A549 (cell line): ENCODE measurements at regions not wholly inside any gene's neighbourhood (a gene's known extent, or its start where the extent isn't known, plus 50 kb on each side); places are given as distances from the start of the nearest gene placed in this dataset.

ENCODE experiments used
- ATAC-seq, 2 experiments: fragments of 200-7000 bp in 1 of 2; fragments of >200 bp in 1 of 2; cut with Nextera tagmentation in 1 of 2; cut with Tn5 transposase in 1 of 2; 3 replicates each; pipeline versions ENCODE4 v1.8.0 to v1.9.1; 2018 to 2020; ENCODE audit warnings: mild to moderate bottlenecking in 1 of 2, moderate library complexity in 1 of 2
- CTCF ChIA-PET: fragments of 300-600 bp; sonication (Branson Sonifier 250); formaldehyde crosslinking; extraction: SDS; loops from one replicate; lab custom pipeline; 2021; ENCODE audit warnings: antibody characterized with exemption, inconsistent platforms; lab: Yijun Ruan, JAX
- POLR2A ChIA-PET: fragments of 350-600 bp; formaldehyde crosslinking; extraction: SDS; loops from one replicate; lab custom pipeline; 2021; ENCODE audit warnings: antibody characterized with exemption, inconsistent platforms; lab: Yijun Ruan, JAX
- DNase-seq, 2 experiments: peaks; one replicate each; pipeline versions ENCODE4 v3.0.0 to v3.0.0-alpha.2; 2011 to 2016; ENCODE audit warnings: low read depth in 1 of 2, low spot score in 1 of 2
- FAIRE-seq: peaks from 2 replicates; lab custom pipeline; 2011; peaks lifted over from hg19 to GRCh38; lab: Jason Lieb, UNC
- H3K27ac ChIP-seq, 2 experiments: fragments of >200 bp; sonication (Bioruptor Twin); formaldehyde crosslinking; 3 replicates each; pipeline ENCODE4 v1.5.1; 2016 to 2017
- H3K4me1 ChIP-seq: fragments of >200 bp; sonication (Bioruptor Twin); formaldehyde crosslinking; 3 replicates; pipeline ENCODE4 v1.6.1; 2016
- H3K4me2 ChIP-seq: fragments of >200 bp; sonication (Bioruptor Twin); formaldehyde crosslinking; 3 replicates; pipeline ENCODE4 v1.6.1; 2016
- H3K4me3 ChIP-seq: fragments of >200 bp; sonication (Bioruptor Twin); formaldehyde crosslinking; 3 replicates; pipeline ENCODE4 v1.5.1; 2016
- H3K9me3 ChIP-seq: fragments of >200 bp; sonication (Bioruptor Twin); formaldehyde crosslinking; 3 replicates; pipeline ENCODE4 v1.6.1; 2016
- CBX2 ChIP-seq: fragments of 200-600 bp; sonication (generic); IDR thresholded peaks from 2 replicates; pipeline ENCODE4 v1.6.1; 2016; ENCODE audit warnings: low read depth, mild to moderate bottlenecking, borderline replicate concordance
- CBX8 ChIP-seq: fragments of 200-600 bp; sonication (generic); IDR thresholded peaks from 2 replicates; pipeline ENCODE4 v1.6.1; 2016
- FOXS1 ChIP-seq: fragments of 250-450 bp; sonication (Bioruptor Pico); IDR thresholded peaks from 2 replicates; pipeline ENCODE4 v1.5.0; 2020; ENCODE audit warnings: mild to moderate bottlenecking, moderate library complexity
- GATA3 ChIP-seq: IDR thresholded peaks from 2 replicates; pipeline ENCODE4 v1.6.1; 2012; ENCODE audit warnings: borderline replicate concordance
- HOXA7 ChIP-seq: fragments of 250-450 bp; sonication (Bioruptor Pico); IDR thresholded peaks from 2 replicates; pipeline ENCODE4 v1.5.0; 2020; ENCODE audit warnings: mild to moderate bottlenecking, moderate library complexity
- JUNB ChIP-seq: fragments of >200 bp; sonication (Bioruptor Twin); formaldehyde crosslinking; IDR thresholded peaks from 2 replicates; pipeline ENCODE4 v1.6.1; 2016
- MAFK ChIP-seq: fragments of 450-650 bp; IDR thresholded peaks from 2 replicates; pipeline ENCODE4 v1.6.1; 2014; ENCODE audit not compliant: partially characterized antibody
- NFE2L2 ChIP-seq: fragments of 150-350 bp; conservative IDR thresholded peaks from 2 replicates; pipeline ENCODE4 v1.6.1; 2014; ENCODE audit warnings: low read length
- NR3C1 ChIP-seq: fragments of >200 bp; sonication (Bioruptor Twin); formaldehyde crosslinking; IDR thresholded peaks from 3 replicates; pipeline ENCODE4 v1.6.1; 2017
- POLR2A ChIP-seq: IDR thresholded peaks from 2 replicates; pipeline ENCODE4 v1.6.1; 2012; ENCODE audit warnings: mild to moderate bottlenecking, low read length
- POLR2AphosphoS2 ChIP-seq: conservative IDR thresholded peaks from 2 replicates; pipeline ENCODE4 v1.6.1; 2012; ENCODE audit warnings: low read length, improper control_type of control experiment, inconsistent platforms
- RNF2 ChIP-seq: fragments of 200-600 bp; sonication (generic); IDR thresholded peaks from 2 replicates; pipeline ENCODE4 v1.6.1; 2016; ENCODE audit warnings: low read depth, mild to moderate bottlenecking, antibody characterized with exemption, moderate library complexity, borderline replicate concordance
- SREBF2 ChIP-seq: fragments of 450-650 bp; IDR thresholded peaks from 2 replicates; pipeline ENCODE4 v1.6.1; 2014; ENCODE audit warnings: mild to moderate bottlenecking, moderate library complexity
- ZNF302 ChIP-seq: fragments of 250-450 bp; sonication (Bioruptor Pico); IDR thresholded peaks from 2 replicates; pipeline ENCODE4 v1.9.0; 2021; ENCODE audit warnings: inconsistent platforms, mild to moderate bottlenecking, moderate library complexity
- WGBS: methylation state at CpG from one replicate; pipeline ENCODE4 v1.1.6; 2017; ENCODE audit errors: missing lambda C conversion rate; 5-methylcytosine and 5-hydroxymethylcytosine counted together
- TF ChIP-seq, protein P1 (sequence below): fragments of 200-600 bp; sonication (generic); IDR thresholded peaks from 2 replicates; pipeline ENCODE4 v1.6.1; 2016; ENCODE audit warnings: antibody characterized with exemption, mild to moderate bottlenecking, moderate library complexity
- TF ChIP-seq, protein P2 (sequence below): fragments of >200 bp; sonication (Bioruptor Twin); formaldehyde crosslinking; IDR thresholded peaks from 3 replicates; pipeline ENCODE4 v1.5.1; 2016
- TF ChIP-seq, protein P3 (sequence below): IDR thresholded peaks from 2 replicates; pipeline ENCODE4 v1.6.1; 2012
- TF ChIP-seq, protein P4 (sequence below): fragments of 450-650 bp; IDR thresholded peaks from 2 replicates; pipeline ENCODE4 v1.6.1; 2014; ENCODE audit warnings: antibody characterized with exemption

DNA sequence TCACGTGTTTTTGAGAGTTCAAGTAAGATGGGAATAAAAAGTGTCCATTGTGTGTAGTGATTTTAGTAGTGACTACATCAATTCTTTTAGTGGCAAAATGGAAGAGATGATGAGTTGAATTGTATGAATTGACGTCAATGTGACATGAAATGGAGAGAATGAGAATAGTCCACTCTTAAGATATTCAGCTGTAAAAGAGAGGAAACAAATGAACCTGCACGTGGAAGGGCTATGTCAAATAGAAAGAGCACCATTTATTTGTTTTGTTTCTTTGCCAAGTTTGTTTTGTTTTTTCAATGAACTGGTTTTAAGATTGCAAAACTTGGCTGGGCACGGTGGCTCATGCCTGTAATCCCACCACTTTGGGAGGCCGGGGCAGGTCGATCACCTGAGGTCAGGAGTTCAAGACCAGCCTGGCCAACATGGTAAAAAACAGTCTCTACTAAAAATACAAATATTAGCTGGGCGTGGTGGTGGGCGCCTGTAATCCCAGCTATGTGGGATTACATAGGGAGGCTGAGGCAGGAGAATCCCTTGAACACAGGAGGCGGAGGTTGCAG, 453.8 kb downstream of the TAF11L14 start:
- Histone ChIP-seq H3K27ac (no peak overlapping the region), H3K4me2 (no peak overlapping the region), H3K9me3 (no peaks in the 10 kb centered on the region), H3K4me3 (no peak overlapping the region), H3K4me1 (peaks cover 5% of the 10 kb centered on the region; the same call in 2 of the 3 replicates)
- FAIRE-seq (no peak), ATAC-seq (no peak), DNase-seq (no peak)
- POLR2A ChIA-PET, result interaction anchor here (0.6 kb wide), 1 partner anchor 350 kb away, joined by 8 read pairs; no protein-coding TSS in a partner anchor
- CTCF ChIA-PET, result no interaction called here
- WGBS, result 46% methylated on average over 9 of the region's 9 CpGs
- TF ChIP-seq NFE2L2, result no peak
- no peak for TF ChIP-seq RNF2
- no peak for TF ChIP-seq CBX8
- TF ChIP-seq ZNF302, result no peak
- TF ChIP-seq, protein P1, sequence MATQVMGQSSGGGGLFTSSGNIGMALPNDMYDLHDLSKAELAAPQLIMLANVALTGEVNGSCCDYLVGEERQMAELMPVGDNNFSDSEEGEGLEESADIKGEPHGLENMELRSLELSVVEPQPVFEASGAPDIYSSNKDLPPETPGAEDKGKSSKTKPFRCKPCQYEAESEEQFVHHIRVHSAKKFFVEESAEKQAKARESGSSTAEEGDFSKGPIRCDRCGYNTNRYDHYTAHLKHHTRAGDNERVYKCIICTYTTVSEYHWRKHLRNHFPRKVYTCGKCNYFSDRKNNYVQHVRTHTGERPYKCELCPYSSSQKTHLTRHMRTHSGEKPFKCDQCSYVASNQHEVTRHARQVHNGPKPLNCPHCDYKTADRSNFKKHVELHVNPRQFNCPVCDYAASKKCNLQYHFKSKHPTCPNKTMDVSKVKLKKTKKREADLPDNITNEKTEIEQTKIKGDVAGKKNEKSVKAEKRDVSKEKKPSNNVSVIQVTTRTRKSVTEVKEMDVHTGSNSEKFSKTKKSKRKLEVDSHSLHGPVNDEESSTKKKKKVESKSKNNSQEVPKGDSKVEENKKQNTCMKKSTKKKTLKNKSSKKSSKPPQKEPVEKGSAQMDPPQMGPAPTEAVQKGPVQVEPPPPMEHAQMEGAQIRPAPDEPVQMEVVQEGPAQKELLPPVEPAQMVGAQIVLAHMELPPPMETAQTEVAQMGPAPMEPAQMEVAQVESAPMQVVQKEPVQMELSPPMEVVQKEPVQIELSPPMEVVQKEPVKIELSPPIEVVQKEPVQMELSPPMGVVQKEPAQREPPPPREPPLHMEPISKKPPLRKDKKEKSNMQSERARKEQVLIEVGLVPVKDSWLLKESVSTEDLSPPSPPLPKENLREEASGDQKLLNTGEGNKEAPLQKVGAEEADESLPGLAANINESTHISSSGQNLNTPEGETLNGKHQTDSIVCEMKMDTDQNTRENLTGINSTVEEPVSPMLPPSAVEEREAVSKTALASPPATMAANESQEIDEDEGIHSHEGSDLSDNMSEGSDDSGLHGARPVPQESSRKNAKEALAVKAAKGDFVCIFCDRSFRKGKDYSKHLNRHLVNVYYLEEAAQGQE, result no peak
- no peak for TF ChIP-seq JUNB

DNA sequence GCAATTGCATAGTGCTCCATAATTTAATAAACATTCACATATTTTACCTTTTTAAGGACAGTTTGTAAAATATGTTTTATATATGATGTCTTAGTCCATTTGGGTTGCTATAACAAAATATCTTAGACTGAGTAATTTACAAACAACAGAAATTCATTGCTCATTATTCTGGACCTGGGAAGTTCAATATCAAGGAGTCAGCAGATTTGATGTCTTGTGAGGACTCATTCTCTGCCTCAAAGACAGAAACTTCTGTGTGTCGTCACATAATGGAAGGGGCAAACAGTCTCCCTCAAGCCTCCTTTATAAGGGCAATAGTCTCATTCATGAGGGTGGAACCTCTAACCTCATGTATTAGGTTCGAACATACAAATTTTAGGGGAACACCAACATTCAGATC, 455.9 kb downstream of the TAF11L14 start:
- no peak for ATAC-seq
- CTCF ChIA-PET, result interaction anchor here (0.6 kb wide), 1 partner anchor 67 kb away, joined by 3 read pairs; no protein-coding TSS in a partner anchor
- Histone ChIP-seq H3K27ac (no peak overlapping the region), H3K4me3 (no peak overlapping the region), H3K9me3 (no peaks in the 10 kb centered on the region), H3K4me2 (no peak overlapping the region), H3K4me1 (peaks cover 5% of the 10 kb centered on the region; the same call in 2 of the 3 replicates)
- no peak for DNase-seq
- 76% methylated on average over 2 of the region's 2 CpGs for WGBS
- FAIRE-seq, result no peak
- peak; percentile 79 for TF ChIP-seq MAFK
- TF ChIP-seq, protein P2, sequence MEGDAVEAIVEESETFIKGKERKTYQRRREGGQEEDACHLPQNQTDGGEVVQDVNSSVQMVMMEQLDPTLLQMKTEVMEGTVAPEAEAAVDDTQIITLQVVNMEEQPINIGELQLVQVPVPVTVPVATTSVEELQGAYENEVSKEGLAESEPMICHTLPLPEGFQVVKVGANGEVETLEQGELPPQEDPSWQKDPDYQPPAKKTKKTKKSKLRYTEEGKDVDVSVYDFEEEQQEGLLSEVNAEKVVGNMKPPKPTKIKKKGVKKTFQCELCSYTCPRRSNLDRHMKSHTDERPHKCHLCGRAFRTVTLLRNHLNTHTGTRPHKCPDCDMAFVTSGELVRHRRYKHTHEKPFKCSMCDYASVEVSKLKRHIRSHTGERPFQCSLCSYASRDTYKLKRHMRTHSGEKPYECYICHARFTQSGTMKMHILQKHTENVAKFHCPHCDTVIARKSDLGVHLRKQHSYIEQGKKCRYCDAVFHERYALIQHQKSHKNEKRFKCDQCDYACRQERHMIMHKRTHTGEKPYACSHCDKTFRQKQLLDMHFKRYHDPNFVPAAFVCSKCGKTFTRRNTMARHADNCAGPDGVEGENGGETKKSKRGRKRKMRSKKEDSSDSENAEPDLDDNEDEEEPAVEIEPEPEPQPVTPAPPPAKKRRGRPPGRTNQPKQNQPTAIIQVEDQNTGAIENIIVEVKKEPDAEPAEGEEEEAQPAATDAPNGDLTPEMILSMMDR, result no peak
- POLR2A ChIA-PET, result no interaction called here

DNA sequence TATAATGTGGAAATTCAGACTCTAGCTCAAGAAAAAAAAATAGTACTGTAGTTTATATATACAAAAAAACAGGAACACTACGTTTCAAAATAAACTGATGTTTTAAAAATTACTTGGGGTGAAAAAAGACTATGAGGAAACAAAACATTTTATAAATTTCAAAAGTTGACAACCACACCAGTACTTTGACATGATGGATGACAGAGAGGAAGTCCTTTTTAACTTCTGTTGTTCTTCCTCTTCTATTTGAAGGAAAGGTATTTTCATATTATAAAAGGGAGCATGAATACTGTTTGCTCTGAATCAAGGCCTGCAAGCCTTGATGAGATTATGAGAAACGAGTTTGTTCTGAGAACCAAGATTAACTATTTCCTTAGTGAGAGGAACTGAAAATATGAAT, 456.9 kb downstream of the TAF11L14 start:
- Histone ChIP-seq H3K4me1 (peaks cover 5% of the 10 kb centered on the region; the same call in 2 of the 3 replicates), H3K4me3 (no peak overlapping the region), H3K27ac (no peak overlapping the region), H3K4me2 (no peak overlapping the region), H3K9me3 (no peaks in the 10 kb centered on the region)
- WGBS, result 26% methylated on average over 2 of the region's 2 CpGs
- TF ChIP-seq, protein P2, result no peak
- TF ChIP-seq FOXS1 (no peak), HOXA7 (CRISPR knock-in tag) (no peak), POLR2AphosphoS2 (no peak), GATA3 (no peak), NR3C1 (no peak), POLR2A (no peak), CBX2 (no peak), SREBF2 (no peak)
- TF ChIP-seq, protein P3, sequence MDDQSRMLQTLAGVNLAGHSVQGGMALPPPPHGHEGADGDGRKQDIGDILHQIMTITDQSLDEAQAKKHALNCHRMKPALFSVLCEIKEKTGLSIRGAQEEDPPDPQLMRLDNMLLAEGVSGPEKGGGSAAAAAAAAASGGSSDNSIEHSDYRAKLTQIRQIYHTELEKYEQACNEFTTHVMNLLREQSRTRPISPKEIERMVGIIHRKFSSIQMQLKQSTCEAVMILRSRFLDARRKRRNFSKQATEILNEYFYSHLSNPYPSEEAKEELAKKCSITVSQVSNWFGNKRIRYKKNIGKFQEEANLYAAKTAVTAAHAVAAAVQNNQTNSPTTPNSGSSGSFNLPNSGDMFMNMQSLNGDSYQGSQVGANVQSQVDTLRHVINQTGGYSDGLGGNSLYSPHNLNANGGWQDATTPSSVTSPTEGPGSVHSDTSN, result no peak
- TF ChIP-seq, protein P4, sequence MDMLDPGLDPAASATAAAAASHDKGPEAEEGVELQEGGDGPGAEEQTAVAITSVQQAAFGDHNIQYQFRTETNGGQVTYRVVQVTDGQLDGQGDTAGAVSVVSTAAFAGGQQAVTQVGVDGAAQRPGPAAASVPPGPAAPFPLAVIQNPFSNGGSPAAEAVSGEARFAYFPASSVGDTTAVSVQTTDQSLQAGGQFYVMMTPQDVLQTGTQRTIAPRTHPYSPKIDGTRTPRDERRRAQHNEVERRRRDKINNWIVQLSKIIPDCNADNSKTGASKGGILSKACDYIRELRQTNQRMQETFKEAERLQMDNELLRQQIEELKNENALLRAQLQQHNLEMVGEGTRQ, result no peak
- CTCF ChIA-PET, result no interaction called here
- DNase-seq, result no peak
- no peak for ATAC-seq
- no peak for FAIRE-seq
- POLR2A ChIA-PET, result no interaction called here
